WTC11 (cell line): ENCODE measurements at regions not wholly inside any gene's neighbourhood (a gene's known extent, or its start where the extent isn't known, plus 50 kb on each side); places are given as distances from the start of the nearest gene placed in this dataset.

ENCODE experiments used
- ATAC-seq: fragments of 200-7000 bp; cut with Tn5 transposase; 2 replicates; pipeline ENCODE4 v1.10.0; 2021; ENCODE audit warnings: mild to moderate bottlenecking, moderate library complexity
- CTCF ChIA-PET: fragments of 300-600 bp; sonication (Branson Sonifier 250); formaldehyde crosslinking; loops from one replicate; lab custom pipeline; 2021; ENCODE audit warnings: antibody characterized with exemption; lab: Charles Lee
- POLR2A ChIA-PET: fragments of 350-600 bp; sonication (Branson Sonifier 250); formaldehyde crosslinking; loops from one replicate; lab custom pipeline; 2021; ENCODE audit warnings: antibody characterized with exemption; lab: Charles Lee
- DNase-seq: peaks from one replicate; pipeline ENCODE4 v3.0.0; 2021; ENCODE audit warnings: low spot score
- H3K27ac Mint-ChIP-seq: 2 replicates; pipeline ENCODE4 v1.8.0; 2021; ENCODE audit warnings: mixed read lengths
- H3K27me3 Mint-ChIP-seq: 2 replicates; pipeline ENCODE4 v1.8.0; 2021; ENCODE audit warnings: low read depth, mild to moderate bottlenecking, moderate library complexity, mixed read lengths
- H3K36me3 Mint-ChIP-seq: 2 replicates; pipeline ENCODE4 v1.8.0; 2021; ENCODE audit warnings: mixed read lengths
- H3K4me1 Mint-ChIP-seq: 2 replicates; pipeline ENCODE4 v1.8.0; 2022; ENCODE audit warnings: mixed read lengths
- H3K4me3 Mint-ChIP-seq: 2 replicates; pipeline ENCODE4 v1.8.0; 2021; ENCODE audit warnings: mild to moderate bottlenecking, moderate library complexity, mixed read lengths
- H3K9me3 Mint-ChIP-seq: 2 replicates; pipeline ENCODE4 v1.8.0; 2021; ENCODE audit warnings: mixed read lengths
- CREB1 ChIP-seq: sonication (generic); formaldehyde crosslinking; IDR thresholded peaks from 2 replicates; pipeline ENCODE4 v1.8.0; 2023; ENCODE audit warnings: mild to moderate bottlenecking, missing genetic modification reagents
- ESRRA ChIP-seq: sonication (generic); formaldehyde crosslinking; IDR thresholded peaks from 2 replicates; pipeline ENCODE4 v1.8.1; 2022; ENCODE audit warnings: mild to moderate bottlenecking, missing genetic modification reagents, borderline replicate concordance
- FOXK1 ChIP-seq: sonication (generic); formaldehyde crosslinking; IDR thresholded peaks from 2 replicates; pipeline ENCODE4 v1.8.0; 2022; ENCODE audit warnings: mild to moderate bottlenecking, moderate library complexity, missing genetic modification reagents
- GRHL2 ChIP-seq: fragments of 250-450 bp; sonication (Bioruptor Pico); IDR thresholded peaks from 2 replicates; pipeline ENCODE4 v1.8.0; 2022; ENCODE audit warnings: mild to moderate bottlenecking, moderate library complexity; ENCODE audit not compliant: insufficient replicate concordance, severe bottlenecking
- GTF2I ChIP-seq: fragments of 250-450 bp; sonication (Bioruptor Pico); conservative IDR thresholded peaks from 2 replicates; pipeline ENCODE4 v1.4.0; 2021; ENCODE audit warnings: mild to moderate bottlenecking
- MAX ChIP-seq: sonication (generic); formaldehyde crosslinking; IDR thresholded peaks from 2 replicates; pipeline ENCODE4 v1.8.0; 2022; ENCODE audit warnings: mild to moderate bottlenecking, missing genetic modification reagents
- NFE2L1 ChIP-seq: sonication (generic); formaldehyde crosslinking; IDR thresholded peaks from 2 replicates; pipeline ENCODE4 v1.8.1; 2023; ENCODE audit warnings: missing genetic modification reagents
- NFYB ChIP-seq: sonication (generic); formaldehyde crosslinking; conservative IDR thresholded peaks from 2 replicates; pipeline ENCODE4 v1.8.0; 2022; ENCODE audit warnings: low read depth, missing genetic modification reagents
- SMAD3 ChIP-seq: sonication (generic); formaldehyde crosslinking; IDR thresholded peaks from 2 replicates; pipeline ENCODE4 v1.8.0; 2022; ENCODE audit warnings: missing genetic modification reagents, mild to moderate bottlenecking, borderline replicate concordance
- ZBTB43 ChIP-seq: sonication (generic); formaldehyde crosslinking; IDR thresholded peaks from 2 replicates; pipeline ENCODE4 v1.8.1; 2023; ENCODE audit warnings: mild to moderate bottlenecking, missing genetic modification reagents
- ZNF219 ChIP-seq: sonication (generic); formaldehyde crosslinking; IDR thresholded peaks from 2 replicates; pipeline ENCODE4 v1.8.0; 2023; ENCODE audit warnings: missing genetic modification reagents, mild to moderate bottlenecking, borderline replicate concordance
- ZNF317 ChIP-seq: sonication (generic); formaldehyde crosslinking; IDR thresholded peaks from 2 replicates; pipeline ENCODE4 v1.8.1; 2023; ENCODE audit warnings: low read depth, mild to moderate bottlenecking, moderate library complexity, missing genetic modification reagents, borderline replicate concordance
- ZNF512 ChIP-seq: sonication (generic); formaldehyde crosslinking; IDR thresholded peaks from 2 replicates; pipeline ENCODE4 v1.8.1; 2022; ENCODE audit warnings: missing genetic modification reagents, borderline replicate concordance
- TF ChIP-seq, protein P1 (sequence below): fragments of 250-450 bp; sonication (Bioruptor Pico); IDR thresholded peaks from 2 replicates; pipeline ENCODE4 v1.9.0; 2021; ENCODE audit warnings: mild to moderate bottlenecking
- TF ChIP-seq, protein P2 (sequence below): sonication (generic); formaldehyde crosslinking; IDR thresholded peaks from 2 replicates; pipeline ENCODE4 v1.8.0; 2023; ENCODE audit warnings: missing genetic modification reagents, mild to moderate bottlenecking, borderline replicate concordance
- TF ChIP-seq, protein P3 (sequence below): sonication (generic); formaldehyde crosslinking; IDR thresholded peaks from 2 replicates; pipeline ENCODE4 v1.8.1; 2022; ENCODE audit warnings: low read depth, missing genetic modification reagents, borderline replicate concordance

GRCh38 chr3:99253963-99254355 lies 352.5 kb upstream of the DCBLD2 start (continued):
- TF ChIP-seq ZNF512 (CRISPR knock-in tag) (no peak), FOXK1 (no peak), CREB1 (no peak), GTF2I (CRISPR knock-in tag) (no peak), ZNF317 (no peak), NFE2L1 (CRISPR knock-in tag) (no peak)

DNA sequence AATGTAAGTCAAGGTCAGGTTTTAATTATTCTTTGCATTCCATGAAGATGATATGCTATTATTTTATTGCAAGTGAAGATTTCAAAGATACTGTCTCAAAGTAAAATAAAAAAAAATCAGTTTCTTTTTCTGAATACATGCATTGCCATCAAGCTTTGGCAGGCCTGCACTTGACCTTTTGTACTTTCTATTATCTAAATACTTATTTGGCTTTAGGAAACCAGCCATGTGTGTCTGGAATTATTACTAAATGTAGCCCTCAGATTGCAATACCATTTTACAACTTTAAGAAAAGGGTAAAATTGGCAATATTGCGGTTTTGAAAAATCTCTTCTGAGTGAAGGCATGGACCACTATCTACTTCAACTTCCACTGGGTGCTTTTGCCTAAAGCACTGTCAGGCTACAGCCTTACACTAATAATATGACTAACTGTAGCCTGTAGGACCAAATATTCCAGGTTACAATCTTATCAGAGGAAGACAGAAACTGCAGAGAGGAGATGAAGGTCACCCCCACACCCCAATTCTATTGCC lies 349.4 kb upstream of the DCBLD2 start:
- ChIA-PET POLR2A (no interaction called here), CTCF (no interaction called here)
- Mint-ChIP-seq H3K9me3 (no peaks in the 10 kb centered on the region), H3K27ac (no peak overlapping the region), H3K4me3 (no peak overlapping the region), H3K36me3 (no peaks in the 10 kb centered on the region), H3K4me1 (peaks cover 3% of the 10 kb centered on the region; the same call in 1 of the 2 replicates), H3K27me3 (no peaks in the 10 kb centered on the region)
- no peak for DNase-seq
- TF ChIP-seq GRHL2 = no peak
- TF ChIP-seq, protein P1, sequence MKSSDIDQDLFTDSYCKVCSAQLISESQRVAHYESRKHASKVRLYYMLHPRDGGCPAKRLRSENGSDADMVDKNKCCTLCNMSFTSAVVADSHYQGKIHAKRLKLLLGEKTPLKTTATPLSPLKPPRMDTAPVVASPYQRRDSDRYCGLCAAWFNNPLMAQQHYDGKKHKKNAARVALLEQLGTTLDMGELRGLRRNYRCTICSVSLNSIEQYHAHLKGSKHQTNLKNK (CRISPR knock-in tag) = no peak
- no peak for TF ChIP-seq ESRRA (CRISPR knock-in tag)
- TF ChIP-seq ZBTB43 = no peak
- TF ChIP-seq, protein P2, sequence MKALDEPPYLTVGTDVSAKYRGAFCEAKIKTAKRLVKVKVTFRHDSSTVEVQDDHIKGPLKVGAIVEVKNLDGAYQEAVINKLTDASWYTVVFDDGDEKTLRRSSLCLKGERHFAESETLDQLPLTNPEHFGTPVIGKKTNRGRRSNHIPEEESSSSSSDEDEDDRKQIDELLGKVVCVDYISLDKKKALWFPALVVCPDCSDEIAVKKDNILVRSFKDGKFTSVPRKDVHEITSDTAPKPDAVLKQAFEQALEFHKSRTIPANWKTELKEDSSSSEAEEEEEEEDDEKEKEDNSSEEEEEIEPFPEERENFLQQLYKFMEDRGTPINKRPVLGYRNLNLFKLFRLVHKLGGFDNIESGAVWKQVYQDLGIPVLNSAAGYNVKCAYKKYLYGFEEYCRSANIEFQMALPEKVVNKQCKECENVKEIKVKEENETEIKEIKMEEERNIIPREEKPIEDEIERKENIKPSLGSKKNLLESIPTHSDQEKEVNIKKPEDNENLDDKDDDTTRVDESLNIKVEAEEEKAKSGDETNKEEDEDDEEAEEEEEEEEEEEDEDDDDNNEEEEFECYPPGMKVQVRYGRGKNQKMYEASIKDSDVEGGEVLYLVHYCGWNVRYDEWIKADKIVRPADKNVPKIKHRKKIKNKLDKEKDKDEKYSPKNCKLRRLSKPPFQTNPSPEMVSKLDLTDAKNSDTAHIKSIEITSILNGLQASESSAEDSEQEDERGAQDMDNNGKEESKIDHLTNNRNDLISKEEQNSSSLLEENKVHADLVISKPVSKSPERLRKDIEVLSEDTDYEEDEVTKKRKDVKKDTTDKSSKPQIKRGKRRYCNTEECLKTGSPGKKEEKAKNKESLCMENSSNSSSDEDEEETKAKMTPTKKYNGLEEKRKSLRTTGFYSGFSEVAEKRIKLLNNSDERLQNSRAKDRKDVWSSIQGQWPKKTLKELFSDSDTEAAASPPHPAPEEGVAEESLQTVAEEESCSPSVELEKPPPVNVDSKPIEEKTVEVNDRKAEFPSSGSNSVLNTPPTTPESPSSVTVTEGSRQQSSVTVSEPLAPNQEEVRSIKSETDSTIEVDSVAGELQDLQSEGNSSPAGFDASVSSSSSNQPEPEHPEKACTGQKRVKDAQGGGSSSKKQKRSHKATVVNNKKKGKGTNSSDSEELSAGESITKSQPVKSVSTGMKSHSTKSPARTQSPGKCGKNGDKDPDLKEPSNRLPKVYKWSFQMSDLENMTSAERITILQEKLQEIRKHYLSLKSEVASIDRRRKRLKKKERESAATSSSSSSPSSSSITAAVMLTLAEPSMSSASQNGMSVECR = no peak
- no peak for TF ChIP-seq SMAD3 (CRISPR knock-in tag)
- no peak for TF ChIP-seq CREB1
- no peak for TF ChIP-seq NFYB (CRISPR knock-in tag)
- no peak for TF ChIP-seq MAX (CRISPR knock-in tag)
- TF ChIP-seq, protein P3, sequence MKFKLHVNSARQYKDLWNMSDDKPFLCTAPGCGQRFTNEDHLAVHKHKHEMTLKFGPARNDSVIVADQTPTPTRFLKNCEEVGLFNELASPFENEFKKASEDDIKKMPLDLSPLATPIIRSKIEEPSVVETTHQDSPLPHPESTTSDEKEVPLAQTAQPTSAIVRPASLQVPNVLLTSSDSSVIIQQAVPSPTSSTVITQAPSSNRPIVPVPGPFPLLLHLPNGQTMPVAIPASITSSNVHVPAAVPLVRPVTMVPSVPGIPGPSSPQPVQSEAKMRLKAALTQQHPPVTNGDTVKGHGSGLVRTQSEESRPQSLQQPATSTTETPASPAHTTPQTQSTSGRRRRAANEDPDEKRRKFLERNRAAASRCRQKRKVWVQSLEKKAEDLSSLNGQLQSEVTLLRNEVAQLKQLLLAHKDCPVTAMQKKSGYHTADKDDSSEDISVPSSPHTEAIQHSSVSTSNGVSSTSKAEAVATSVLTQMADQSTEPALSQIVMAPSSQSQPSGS (CRISPR knock-in tag) = no peak
- ATAC-seq = no peak

GRCh38 chr3:99250272-99250671 lies 348.8 kb upstream of the DCBLD2 start:
- Mint-ChIP-seq H3K36me3 (no peaks in the 10 kb centered on the region), H3K27ac (no peak overlapping the region), H3K4me3 (no peak overlapping the region), H3K9me3 (peaks cover 1% of the 10 kb centered on the region), H3K27me3 (no peaks in the 10 kb centered on the region), H3K4me1 (peaks cover 3% of the 10 kb centered on the region; the same call in 1 of the 2 replicates)
- no peak for DNase-seq
- TF ChIP-seq ESRRA (CRISPR knock-in tag) (no peak), ZNF219 (CRISPR knock-in tag) (no peak)
- ChIA-PET POLR2A (no interaction called here), CTCF (no interaction called here)
- no peak for ATAC-seq
